SK-N-SH (cell line): ENCODE measurements at regions not wholly inside any gene's neighbourhood (a gene's known extent, or its start where the extent isn't known, plus 50 kb on each side); places are given as distances from the start of the nearest gene placed in this dataset.

Experiments used
- CTCF ChIA-PET: fragments of 300-600, 350-600 bp; formaldehyde crosslinking; extraction: SDS; loops from one replicate; lab custom pipeline; 2021; lab: Yijun Ruan, JAX
- POLR2A ChIA-PET: fragments of 350-600 bp; sonication (Branson Sonifier 250); formaldehyde crosslinking; extraction: SDS; loops from one replicate; lab custom pipeline; 2020; ENCODE audit warnings: antibody characterized with exemption, inconsistent platforms; lab: Yijun Ruan, JAX
- DNase-seq: peaks from one replicate; pipeline ENCODE4 v3.0.0; 2012
- H2AFZ ChIP-seq: fragments of 200-600 bp; sonication (generic); 2 replicates; pipeline ENCODE4 v1.8.1; 2016; ENCODE audit warnings: antibody characterized with exemption, mild to moderate bottlenecking, low read depth
- H3F3A ChIP-seq: fragments of 200-600 bp; sonication (generic); replicated peaks from 2 replicates; pipeline ENCODE3; 2016; ENCODE audit warnings: antibody characterized with exemption, mild to moderate bottlenecking; ENCODE audit not compliant: insufficient read depth
- H3K27ac ChIP-seq, 2 experiments: fragments of 200-500 bp in 1 of 2; fragments of 200-600 bp in 1 of 2; sonication (Bioruptor generic) in 1 of 2; sonication (generic), shearing (Covaris generic) in 1 of 2; 2 replicates each; pipeline versions ENCODE4 v1.5.1 to v1.6.1; 2014 to 2016; ENCODE audit warnings: low read depth in 2 of 2, inconsistent platforms in 1 of 2, low read length in 1 of 2, mild to moderate bottlenecking in 1 of 2, mixed read lengths in 1 of 2
- H3K27me3 ChIP-seq: fragments of 200-600 bp; sonication (generic), shearing (Covaris generic); 2 replicates; pipeline ENCODE4 v1.6.1; 2016; ENCODE audit warnings: mixed run types; ENCODE audit not compliant: insufficient read depth
- H3K36me3 ChIP-seq, 2 experiments: fragments of 200-500 bp in 1 of 2; fragments of 200-600 bp in 1 of 2; sonication (Bioruptor generic) in 1 of 2; sonication (generic) in 1 of 2; replicated peaks in 1 of 2; 2 replicates each; pipeline versions ENCODE3 to v1.5.1; 2014 to 2016; ENCODE audit warnings: low read length in 1 of 2, mild to moderate bottlenecking in 1 of 2; ENCODE audit not compliant: insufficient read depth in 2 of 2, control insufficient read depth in 1 of 2
- H3K4me1 ChIP-seq, 2 experiments: fragments of 200-500 bp in 1 of 2; fragments of 200-600 bp in 1 of 2; sonication (Bioruptor generic) in 1 of 2; sonication (generic), shearing (Covaris generic) in 1 of 2; 2 replicates each; pipeline versions ENCODE4 v1.5.1 to v1.6.1; 2014 to 2016; ENCODE audit warnings: low read depth in 1 of 2, low read length in 1 of 2, mixed run types in 1 of 2; ENCODE audit not compliant: insufficient read depth in 2 of 2, control insufficient read depth in 1 of 2
- H3K4me2 ChIP-seq: fragments of 200-600 bp; sonication (generic), shearing (Covaris generic); 2 replicates; pipeline ENCODE4 v1.6.1; 2017; ENCODE audit warnings: mixed run types
- H3K4me3 ChIP-seq, 2 experiments: fragments of 200-500 bp in 1 of 2; fragments of 200-600 bp in 1 of 2; sonication (Bioruptor generic) in 1 of 2; sonication (generic), shearing (Covaris generic) in 1 of 2; 2 replicates each; pipeline versions ENCODE4 v1.5.1 to v1.8.1; 2014 to 2016; ENCODE audit warnings: low read depth in 2 of 2, inconsistent platforms in 1 of 2, low read length in 1 of 2, mild to moderate bottlenecking in 1 of 2, mixed read lengths in 1 of 2, moderate library complexity in 1 of 2
- H3K79me2 ChIP-seq: fragments of 200-600 bp; sonication (generic); 2 replicates; pipeline ENCODE4 v1.8.1; 2017; ENCODE audit warnings: mild to moderate bottlenecking; ENCODE audit not compliant: insufficient read depth
- H3K9ac ChIP-seq: fragments of 200-600 bp; sonication (generic); 2 replicates; pipeline ENCODE4 v1.6.1; 2017; ENCODE audit warnings: mixed run types
- H3K9me2 ChIP-seq: fragments of 200-600 bp; sonication (generic); 2 replicates; pipeline ENCODE4 v1.6.1; 2017; ENCODE audit warnings: mixed run types
- H3K9me3 ChIP-seq: fragments of 200-600 bp; sonication (generic); 2 replicates; pipeline ENCODE4 v1.6.1; 2017; ENCODE audit warnings: mixed run types, mild to moderate bottlenecking, moderate library complexity
- H4K20me1 ChIP-seq: fragments of 200-600 bp; sonication (generic); 2 replicates; pipeline ENCODE4 v1.6.1; 2017; ENCODE audit warnings: mild to moderate bottlenecking, mixed run types; ENCODE audit not compliant: insufficient read depth
- CHD2 ChIP-seq: fragments of 150-350 bp; IDR thresholded peaks from 2 replicates; pipeline ENCODE4 v1.6.1; 2018; ENCODE audit warnings: low read length; ENCODE audit not compliant: partially characterized antibody
- EZH2phosphoT487 ChIP-seq: fragments of 200-600 bp; sonication (generic); IDR thresholded peaks from 2 replicates; pipeline ENCODE4 v1.6.1; 2017; ENCODE audit warnings: low read depth, mixed run types, mild to moderate bottlenecking, antibody characterized with exemption, moderate library complexity, borderline replicate concordance
- FOSL2 ChIP-seq: IDR thresholded peaks from 2 replicates; pipeline ENCODE4 v1.4.0; 2012; ENCODE audit warnings: low read depth, mild to moderate bottlenecking, moderate library complexity, borderline replicate concordance
- GABPA ChIP-seq: IDR thresholded peaks from 2 replicates; pipeline ENCODE4 v1.4.0; 2012; ENCODE audit warnings: low read depth, mild to moderate bottlenecking
- IRF3 ChIP-seq: fragments of 150-350 bp; IDR thresholded peaks from 2 replicates; pipeline ENCODE4 v1.6.1; 2016; ENCODE audit warnings: mild to moderate bottlenecking, low read depth, low read length
- MXI1 ChIP-seq: IDR thresholded peaks from 2 replicates; pipeline ENCODE4 v1.6.1; 2012; ENCODE audit warnings: mild to moderate bottlenecking, low read depth, low read length, improper control_type of control experiment
- NRF1 ChIP-seq: IDR thresholded peaks from 2 replicates; pipeline ENCODE4 v1.6.1; 2012; ENCODE audit warnings: low read depth, mild to moderate bottlenecking, low read length
- RCOR1 ChIP-seq: fragments of 150-350 bp; IDR thresholded peaks from 2 replicates; pipeline ENCODE4 v1.6.1; 2017; ENCODE audit warnings: antibody characterized with exemption, low read length
- RFX5 ChIP-seq: IDR thresholded peaks from 2 replicates; pipeline ENCODE4 v1.6.1; 2012; ENCODE audit warnings: mild to moderate bottlenecking, improper control_type of control experiment, low read length
- TEAD4 ChIP-seq: IDR thresholded peaks from 2 replicates; pipeline ENCODE4 v1.4.0; 2012; ENCODE audit warnings: mild to moderate bottlenecking, borderline replicate concordance; ENCODE audit not compliant: insufficient read depth
- WGBS: methylation state at CpG from one replicate; pipeline ENCODE4 v1.1.6; 2017; ENCODE audit warnings: low lambda C conversion rate; 5-methylcytosine and 5-hydroxymethylcytosine counted together
- TF ChIP-seq, protein P1 (sequence below): IDR thresholded peaks from 2 replicates; pipeline ENCODE4 v1.6.1; 2012; ENCODE audit warnings: mild to moderate bottlenecking, low read depth, low read length, moderate library complexity

DNA sequence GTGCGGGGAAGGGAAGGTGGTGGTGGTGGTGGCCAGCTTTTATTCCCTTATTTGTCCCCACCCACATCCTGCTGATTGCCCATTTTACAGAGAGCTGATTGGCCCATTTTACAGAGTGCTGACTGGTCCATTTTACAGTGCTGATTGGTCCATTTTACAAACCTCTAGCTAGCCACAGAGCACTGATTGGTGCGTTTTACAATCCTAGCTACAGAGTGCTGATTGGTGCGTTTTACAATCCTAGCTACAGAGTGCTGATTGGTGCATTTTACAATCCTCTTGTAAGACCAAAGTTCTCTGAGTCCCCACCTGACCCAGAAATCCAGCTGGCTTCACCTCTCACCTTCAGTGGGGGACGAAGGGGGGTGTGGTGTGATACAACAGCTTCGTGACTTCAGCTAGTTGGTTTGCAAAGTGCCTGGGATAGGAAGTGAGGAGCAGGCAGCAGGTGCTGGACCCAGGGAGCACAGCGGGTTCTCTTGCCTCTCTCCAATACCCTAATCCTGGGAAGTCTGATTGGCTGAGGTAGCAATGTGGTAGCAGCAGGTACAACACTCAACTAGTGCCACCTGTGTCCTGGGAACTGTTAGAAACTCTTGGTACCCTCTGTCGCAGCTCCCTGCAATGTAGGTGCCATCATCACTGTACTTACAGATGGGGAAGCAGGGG, 92.1 kb downstream of the BARX1 start:
- Histone ChIP-seq H3K4me1 (no peaks in the 10 kb centered on the region; a peak in 1 of 4 replicates), H2AFZ (no peak overlapping the region), H3K4me2 (no peak overlapping the region), H3F3A (no peaks in the 10 kb centered on the region), H3K36me3 (no peaks in the 10 kb centered on the region), H3K27ac (no peak overlapping the region)
- WGBS, result 22% methylated on average over 3 of the region's 7 CpGs
- no peak for DNase-seq
- CTCF ChIA-PET, result interaction anchor here (1.3 kb wide), 1 partner anchor 35 kb away, joined by 4 read pairs; no protein-coding TSS in a partner anchor
- TF ChIP-seq IRF3 (no peak), TEAD4 (no peak), NRF1 (no peak), FOSL2 (no peak), MXI1 (no peak), EZH2phosphoT487 (no peak), GABPA (no peak), RFX5 (no peak), RCOR1 (no peak), CHD2 (no peak)
- TF ChIP-seq, protein P1, sequence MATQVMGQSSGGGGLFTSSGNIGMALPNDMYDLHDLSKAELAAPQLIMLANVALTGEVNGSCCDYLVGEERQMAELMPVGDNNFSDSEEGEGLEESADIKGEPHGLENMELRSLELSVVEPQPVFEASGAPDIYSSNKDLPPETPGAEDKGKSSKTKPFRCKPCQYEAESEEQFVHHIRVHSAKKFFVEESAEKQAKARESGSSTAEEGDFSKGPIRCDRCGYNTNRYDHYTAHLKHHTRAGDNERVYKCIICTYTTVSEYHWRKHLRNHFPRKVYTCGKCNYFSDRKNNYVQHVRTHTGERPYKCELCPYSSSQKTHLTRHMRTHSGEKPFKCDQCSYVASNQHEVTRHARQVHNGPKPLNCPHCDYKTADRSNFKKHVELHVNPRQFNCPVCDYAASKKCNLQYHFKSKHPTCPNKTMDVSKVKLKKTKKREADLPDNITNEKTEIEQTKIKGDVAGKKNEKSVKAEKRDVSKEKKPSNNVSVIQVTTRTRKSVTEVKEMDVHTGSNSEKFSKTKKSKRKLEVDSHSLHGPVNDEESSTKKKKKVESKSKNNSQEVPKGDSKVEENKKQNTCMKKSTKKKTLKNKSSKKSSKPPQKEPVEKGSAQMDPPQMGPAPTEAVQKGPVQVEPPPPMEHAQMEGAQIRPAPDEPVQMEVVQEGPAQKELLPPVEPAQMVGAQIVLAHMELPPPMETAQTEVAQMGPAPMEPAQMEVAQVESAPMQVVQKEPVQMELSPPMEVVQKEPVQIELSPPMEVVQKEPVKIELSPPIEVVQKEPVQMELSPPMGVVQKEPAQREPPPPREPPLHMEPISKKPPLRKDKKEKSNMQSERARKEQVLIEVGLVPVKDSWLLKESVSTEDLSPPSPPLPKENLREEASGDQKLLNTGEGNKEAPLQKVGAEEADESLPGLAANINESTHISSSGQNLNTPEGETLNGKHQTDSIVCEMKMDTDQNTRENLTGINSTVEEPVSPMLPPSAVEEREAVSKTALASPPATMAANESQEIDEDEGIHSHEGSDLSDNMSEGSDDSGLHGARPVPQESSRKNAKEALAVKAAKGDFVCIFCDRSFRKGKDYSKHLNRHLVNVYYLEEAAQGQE, result no peak
- TF ChIP-seq, all 33 proteins: peak for 0
- Histone ChIP-seq H3K4me3 (no peak overlapping the region), H3K27me3 (no peaks in the 10 kb centered on the region), H3K9me3 (no peaks in the 10 kb centered on the region; the same call in 1 of the 2 replicates), H3K79me2 (no peaks in the 10 kb centered on the region), H3K9me2 (no peaks in the 10 kb centered on the region), H4K20me1 (no peaks in the 10 kb centered on the region), H3K9ac (no peak overlapping the region)
- POLR2A ChIA-PET, result no interaction called here
